RWPE2 (cell line): ENCODE measurements at regions not wholly inside any gene's neighbourhood (a gene's known extent, or its start where the extent isn't known, plus 50 kb on each side); places are given as distances from the start of the nearest gene placed in this dataset.

ENCODE experiments used
- ATAC-seq: fragments of 200-7000 bp; cut with Tn5 transposase; 3 replicates; pipeline ENCODE4 v1.9.1; 2021; ENCODE audit warnings: low read depth
- DNase-seq: peaks from one replicate; pipeline ENCODE4 v3.0.0-alpha.2; 2020; ENCODE audit warnings: low spot score
- H3K27ac ChIP-seq: fragments of 450-650 bp; 2 replicates; pipeline ENCODE4 v1.5.1; 2017; ENCODE audit warnings: mild to moderate bottlenecking; ENCODE audit not compliant: poor library complexity, severe bottlenecking
- H3K27me3 ChIP-seq: fragments of 250-450 bp; sonication (Bioruptor Pico); 2 replicates; pipeline ENCODE4 v1.5.1; 2021; ENCODE audit warnings: mild to moderate bottlenecking, moderate library complexity; ENCODE audit not compliant: insufficient read depth, poor library complexity, severe bottlenecking
- H3K36me3 ChIP-seq: fragments of 250-450 bp; sonication (Bioruptor Pico); 2 replicates; pipeline ENCODE4 v1.5.1; 2020; ENCODE audit warnings: low read depth, mild to moderate bottlenecking, moderate library complexity
- H3K4me1 ChIP-seq: fragments of 250-450 bp; sonication (Bioruptor Pico); 2 replicates; pipeline ENCODE4 v1.5.1; 2021; ENCODE audit warnings: mild to moderate bottlenecking, moderate library complexity; ENCODE audit not compliant: insufficient read depth, poor library complexity, severe bottlenecking
- H3K4me3 ChIP-seq: fragments of 250-450 bp; sonication (Bioruptor Pico); 2 replicates; pipeline ENCODE4 v1.5.1; 2021; ENCODE audit warnings: mild to moderate bottlenecking, moderate library complexity; ENCODE audit not compliant: severe bottlenecking
- H3K9me3 ChIP-seq: fragments of 250-450 bp; sonication (Bioruptor Pico); 2 replicates; pipeline ENCODE4 v1.5.1; 2021; ENCODE audit warnings: mild to moderate bottlenecking, moderate library complexity; ENCODE audit not compliant: severe bottlenecking
- TF ChIP-seq, protein P1 (sequence below): fragments of 450-650 bp; IDR thresholded peaks from one replicate; pipeline ENCODE4 v1.5.1; 2017; ENCODE audit warnings: mild to moderate bottlenecking, moderate library complexity; ENCODE audit not compliant: poor library complexity, severe bottlenecking

GRCh38 chr13:76091076-76091475 is 454.9 kb downstream of the LMO7 start:
- ATAC-seq: no peak
- no peaks in the 10 kb centered on the region for H3K36me3 ChIP-seq
- TF ChIP-seq, protein P1, sequence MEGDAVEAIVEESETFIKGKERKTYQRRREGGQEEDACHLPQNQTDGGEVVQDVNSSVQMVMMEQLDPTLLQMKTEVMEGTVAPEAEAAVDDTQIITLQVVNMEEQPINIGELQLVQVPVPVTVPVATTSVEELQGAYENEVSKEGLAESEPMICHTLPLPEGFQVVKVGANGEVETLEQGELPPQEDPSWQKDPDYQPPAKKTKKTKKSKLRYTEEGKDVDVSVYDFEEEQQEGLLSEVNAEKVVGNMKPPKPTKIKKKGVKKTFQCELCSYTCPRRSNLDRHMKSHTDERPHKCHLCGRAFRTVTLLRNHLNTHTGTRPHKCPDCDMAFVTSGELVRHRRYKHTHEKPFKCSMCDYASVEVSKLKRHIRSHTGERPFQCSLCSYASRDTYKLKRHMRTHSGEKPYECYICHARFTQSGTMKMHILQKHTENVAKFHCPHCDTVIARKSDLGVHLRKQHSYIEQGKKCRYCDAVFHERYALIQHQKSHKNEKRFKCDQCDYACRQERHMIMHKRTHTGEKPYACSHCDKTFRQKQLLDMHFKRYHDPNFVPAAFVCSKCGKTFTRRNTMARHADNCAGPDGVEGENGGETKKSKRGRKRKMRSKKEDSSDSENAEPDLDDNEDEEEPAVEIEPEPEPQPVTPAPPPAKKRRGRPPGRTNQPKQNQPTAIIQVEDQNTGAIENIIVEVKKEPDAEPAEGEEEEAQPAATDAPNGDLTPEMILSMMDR: no peak

DNA sequence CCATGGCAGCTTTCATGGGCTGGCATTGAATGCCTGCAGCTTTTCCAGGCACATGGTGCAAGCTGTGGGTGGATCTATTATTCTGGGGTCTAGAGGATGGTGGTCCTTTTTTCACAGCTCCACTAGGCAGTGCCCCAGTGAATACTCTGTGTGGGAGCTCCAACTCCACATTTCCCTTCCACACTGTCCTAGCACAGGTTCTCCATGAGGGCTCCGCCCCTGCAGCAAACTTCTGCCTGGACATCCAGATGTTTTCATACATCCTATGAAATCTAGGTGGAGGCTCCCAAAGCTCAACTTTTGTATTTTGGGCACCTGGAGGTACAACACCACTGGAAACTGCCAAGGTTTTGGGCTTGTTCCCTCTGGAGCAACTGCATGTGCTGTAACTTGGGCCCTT is 450.6 kb downstream of the LMO7 start:
- Histone ChIP-seq H3K4me1 (no peaks in the 10 kb centered on the region), H3K27me3 (no peaks in the 10 kb centered on the region), H3K27ac (no peak overlapping the region), H3K4me3 (no peak overlapping the region), H3K9me3 (peaks cover 3% of the 10 kb centered on the region), H3K36me3 (no peaks in the 10 kb centered on the region)
- ATAC-seq (no peak), DNase-seq (no peak)
- TF ChIP-seq, protein P1: no peak

More at GRCh38 chr13:76091076-76091475, 454.9 kb downstream of the LMO7 start:
- Histone ChIP-seq H3K27ac (no peak overlapping the region), H3K27me3 (no peaks in the 10 kb centered on the region), H3K4me1 (no peaks in the 10 kb centered on the region), H3K4me3 (no peak overlapping the region), H3K9me3 (peaks cover 3% of the 10 kb centered on the region)
- no peak for DNase-seq

DNA sequence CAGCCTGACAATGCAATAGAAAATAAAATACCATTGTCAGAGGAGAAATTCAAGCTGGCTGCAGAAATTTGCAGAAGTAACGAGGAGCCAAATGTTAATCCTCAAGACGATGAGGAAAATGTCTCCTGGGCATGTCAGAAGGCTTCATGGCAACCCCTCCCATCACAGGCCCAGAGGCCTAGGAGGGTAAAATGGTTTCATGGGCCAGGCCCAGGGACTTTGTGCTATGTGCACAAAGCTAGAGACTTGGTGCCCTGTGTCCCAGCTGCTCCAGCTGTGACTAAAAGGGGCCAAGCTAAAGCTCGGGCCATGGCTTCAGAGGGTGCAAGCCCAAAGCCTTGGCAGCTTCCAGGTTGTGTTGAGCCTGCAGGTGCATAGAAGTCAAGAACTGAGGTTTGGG is 431.7 kb downstream of the LMO7 start:
- H3K9me3 ChIP-seq: peaks cover 2% of the 10 kb centered on the region
- H3K4me3 ChIP-seq: no peak overlapping the region
- DNase-seq (no peak), ATAC-seq (no peak)
- H3K27me3 ChIP-seq: no peaks in the 10 kb centered on the region
- TF ChIP-seq, protein P1: no peak
- no peaks in the 10 kb centered on the region for H3K4me1 ChIP-seq
- H3K27ac ChIP-seq: no peak overlapping the region
- H3K36me3 ChIP-seq: no peaks in the 10 kb centered on the region

DNA sequence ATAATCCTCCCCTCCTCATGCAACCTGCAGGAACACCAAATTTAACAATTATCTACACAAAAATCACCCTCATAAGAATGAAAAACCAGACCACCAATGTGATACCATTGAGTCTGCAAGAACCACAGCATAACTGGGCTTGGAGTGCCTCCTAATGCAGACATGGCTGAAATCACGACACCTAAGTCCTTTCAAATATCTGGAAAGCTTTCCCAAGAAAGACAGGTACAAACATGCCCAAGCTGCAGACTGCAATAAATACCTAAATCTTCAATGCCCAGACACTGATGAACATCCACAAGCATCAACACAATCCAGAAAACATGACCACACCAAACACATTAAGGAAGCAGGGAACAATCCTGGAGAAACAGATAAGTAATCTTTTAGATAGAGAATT is 417.1 kb downstream of the LMO7 start:
- H3K27ac ChIP-seq: no peak overlapping the region
- no peak for DNase-seq
- TF ChIP-seq, protein P1: peak; percentile 11
- H3K9me3 ChIP-seq: no peaks in the 10 kb centered on the region
- ATAC-seq: no peak
- no peaks in the 10 kb centered on the region for H3K4me1 ChIP-seq
- H3K36me3 ChIP-seq: no peaks in the 10 kb centered on the region
- no peak overlapping the region for H3K4me3 ChIP-seq
- H3K27me3 ChIP-seq: no peaks in the 10 kb centered on the region

DNA sequence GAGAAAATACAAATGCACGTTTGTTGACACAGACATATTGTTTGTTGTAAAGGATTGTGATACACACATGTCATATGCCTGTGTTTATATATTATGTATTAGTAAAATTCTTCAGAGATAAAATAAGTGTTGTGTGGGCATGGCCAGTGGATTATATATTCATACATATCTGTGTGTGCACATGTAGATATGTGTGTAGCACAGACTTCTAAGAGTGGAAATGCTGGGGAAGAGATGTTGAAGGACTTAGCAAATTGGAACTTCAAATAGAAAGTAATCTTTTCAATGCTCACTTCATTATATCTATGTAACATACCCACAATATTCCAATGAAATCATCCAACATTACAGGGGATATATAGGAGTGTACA is 413.2 kb downstream of the LMO7 start:
- no peak overlapping the region for H3K4me3 ChIP-seq
- TF ChIP-seq, protein P1: no peak
- H3K9me3 ChIP-seq: no peaks in the 10 kb centered on the region
- ATAC-seq (no peak), DNase-seq (no peak)
- H3K27ac ChIP-seq: no peak overlapping the region
- H3K36me3 ChIP-seq: no peaks in the 10 kb centered on the region
- no peaks in the 10 kb centered on the region for H3K27me3 ChIP-seq
- no peaks in the 10 kb centered on the region for H3K4me1 ChIP-seq
